GM19372 (cell line): ENCODE measurements at regions not wholly inside any gene's neighbourhood (a gene's known extent, or its start where the extent isn't known, plus 50 kb on each side); places are given as distances from the start of the nearest gene placed in this dataset.
A peak's percentile ranks its signal among the peaks of the same experiment; 100 is the strongest.

ENCODE experiments used
- ATAC-seq: cut with Tn5 transposase; IDR thresholded peaks from one replicate; pipeline ENCODE4 v1.9.1; 2021; ENCODE audit warnings: mild to moderate bottlenecking, low read depth, moderate library complexity; ENCODE audit not compliant: unreplicated experiment

GRCh38 chr9:73617586-73617985 lies 465.9 kb downstream of the ANXA1 start:
- no peak for ATAC-seq

- ATAC-seq, result no peak
These were observed 489.3 kb downstream of the ANXA1 start for GRCh38 chr9:73640971-73641370.

GRCh38 chr9:73643379-73644013 lies 491.8 kb downstream of the ANXA1 start:
- no peak for ATAC-seq

GRCh38 chr9:73647560-73647959 lies 495.9 kb downstream of the ANXA1 start:
- no peak for ATAC-seq

- no peak for ATAC-seq
These were observed 497.9 kb downstream of the ANXA1 start for GRCh38 chr9:73649552-73649951.

GRCh38 chr9:73655363-73655762 lies 503.7 kb downstream of the ANXA1 start:
- ATAC-seq, result no peak

GRCh38 chr9:73655831-73656230 lies 504.2 kb downstream of the ANXA1 start:
- ATAC-seq, result no peak

- no peak for ATAC-seq
These were observed 513.6 kb downstream of the ANXA1 start for GRCh38 chr9:73665253-73665652.

- no peak for ATAC-seq
These were observed 516.1 kb downstream of the ANXA1 start for GRCh38 chr9:73667749-73668148.

GRCh38 chr9:73680831-73681230 lies 529.2 kb downstream of the ANXA1 start:
- no peak for ATAC-seq

GRCh38 chr9:73682789-73683188 lies 531.1 kb downstream of the ANXA1 start:
- no peak for ATAC-seq

GRCh38 chr9:73683862-73684591 lies 532.4 kb downstream of the ANXA1 start:
- ATAC-seq, result peak; percentile 47

- no peak for ATAC-seq
These were observed 532.9 kb downstream of the ANXA1 start for GRCh38 chr9:73684601-73685000.

GRCh38 chr9:73685786-73686185 lies 534.1 kb downstream of the ANXA1 start:
- ATAC-seq, result no peak

GRCh38 chr9:73689051-73689870 lies 537.6 kb downstream of the ANXA1 start:
- no peak for ATAC-seq

GRCh38 chr9:73701415-73702057 lies 549.9 kb downstream of the ANXA1 start:
- no peak for ATAC-seq

GRCh38 chr9:73714294-73714693 lies 562.6 kb downstream of the ANXA1 start:
- ATAC-seq, result no peak

- no peak for ATAC-seq
These were observed 563.9 kb downstream of the ANXA1 start for GRCh38 chr9:73715591-73715990.

GRCh38 chr9:73719660-73720059 lies 568.0 kb downstream of the ANXA1 start:
- no peak for ATAC-seq

- no peak for ATAC-seq
These were observed 568.9 kb downstream of the ANXA1 start for GRCh38 chr9:73720601-73721000.

- no peak for ATAC-seq
These were observed 584.6 kb downstream of the ANXA1 start for GRCh38 chr9:73736270-73736669.
